Omental fat pad (tissue), 1 donor: ENCODE measurements at regions not wholly inside any gene's neighbourhood (a gene's known extent, or its start where the extent isn't known, plus 50 kb on each side); places are given as distances from the start of the nearest gene placed in this dataset.
A peak's percentile ranks its signal among the peaks of the same experiment; 100 is the strongest.
"Not testable (repeated sequence)": the region's sequence is repeated elsewhere in the genome, so short reads cannot be mapped to it uniquely, and the experiment has no call there.

Experiments
- ATAC-seq: fragments of 150-250 bp; one replicate; pipeline ENCODE4 v1.9.1; 2016; ENCODE audit warnings: mild to moderate bottlenecking, moderate library complexity; ENCODE audit not compliant: low FRiP score
- DNase-seq: peaks from one replicate; pipeline ENCODE4 v3.0.0-alpha.2; 2019; ENCODE audit warnings: low spot score

DNA sequence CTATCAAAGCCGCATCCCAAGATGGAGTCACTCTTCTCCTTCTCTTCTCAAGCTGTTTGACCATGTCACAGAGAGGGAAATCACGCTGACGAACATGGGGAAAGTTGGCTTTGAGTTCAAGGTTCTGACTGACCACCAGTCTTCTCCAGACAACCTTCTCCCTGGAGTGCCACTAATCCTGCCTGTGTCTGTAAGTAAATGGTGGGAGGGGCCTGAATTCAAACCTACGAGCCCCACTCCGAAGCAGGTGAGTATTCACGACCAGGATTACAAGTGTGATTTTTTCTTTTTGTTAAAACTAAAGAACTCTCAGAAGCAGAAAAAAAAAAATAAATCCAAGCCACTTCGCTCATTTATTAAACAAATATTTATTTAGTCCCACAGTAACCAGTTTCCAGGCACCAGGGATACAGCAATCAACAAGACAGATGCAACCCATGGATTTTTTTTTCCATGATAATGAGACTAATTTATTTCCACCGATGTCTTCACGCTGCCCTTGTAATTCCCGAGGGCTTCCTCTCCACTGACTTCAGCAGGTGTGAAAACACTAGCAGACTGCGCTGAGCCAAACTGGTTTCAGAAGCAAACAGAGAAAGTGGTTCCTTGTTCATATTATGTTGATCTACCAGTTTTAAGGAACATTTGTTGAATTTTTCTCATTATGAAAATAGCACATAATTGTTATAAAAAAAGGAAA is 206.0 kb upstream of the NBPF12 start:
- ATAC-seq, DNase-seq: not testable (repeated sequence)

DNA sequence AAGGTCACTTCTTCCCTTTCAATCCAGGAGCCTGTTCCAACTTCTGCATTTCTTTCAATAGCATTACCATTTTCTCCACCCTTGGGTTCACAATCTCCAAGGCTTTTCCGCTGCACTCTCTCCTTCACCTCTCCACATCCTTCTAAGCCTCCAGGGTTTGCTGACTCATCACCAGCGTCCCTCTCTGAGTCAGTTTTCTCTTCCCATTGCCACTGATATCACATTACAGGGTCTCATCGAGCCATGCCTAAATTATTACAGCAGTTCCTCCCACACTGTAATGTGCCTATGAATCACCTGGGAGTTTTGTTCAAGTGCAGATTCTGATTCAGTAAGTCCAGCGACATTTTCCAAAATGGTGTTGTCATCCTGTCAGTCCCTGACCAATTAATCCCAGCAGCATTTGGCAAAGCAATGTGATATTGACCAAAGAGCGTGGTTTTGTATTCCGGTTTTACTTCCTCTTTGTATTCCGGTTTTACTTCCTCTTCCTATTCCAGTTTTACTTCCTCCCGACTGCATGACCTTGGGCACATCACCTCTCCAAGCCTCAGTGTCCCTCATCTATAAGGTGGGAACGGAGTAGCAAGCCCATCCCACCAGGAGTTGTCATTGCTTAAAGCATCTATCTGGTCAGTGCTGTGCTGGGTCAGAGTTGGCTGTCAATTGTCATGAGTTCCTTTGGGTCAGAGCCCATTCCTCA is 208.3 kb upstream of the NBPF12 start:
- not testable (repeated sequence) for DNase-seq
- ATAC-seq: peak; percentile 37

DNA sequence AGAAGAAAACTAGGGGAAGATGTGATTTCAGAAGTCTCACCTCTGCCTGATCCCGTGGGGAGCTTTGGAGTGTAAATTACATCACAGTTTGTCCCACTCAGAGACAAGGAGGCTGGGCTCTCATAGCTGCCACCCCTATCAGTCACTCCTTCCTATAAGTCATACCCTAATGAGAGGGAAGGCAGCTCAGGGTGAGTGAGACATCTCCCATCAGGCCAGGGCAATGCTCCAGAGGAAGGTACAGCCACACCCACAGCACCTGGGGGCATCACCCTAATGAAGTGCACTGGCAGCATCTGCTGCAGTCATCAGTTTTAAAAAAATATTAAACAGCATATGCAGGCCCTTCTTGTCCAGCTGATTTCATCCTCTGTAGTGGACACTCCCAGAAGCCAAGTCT is 223.1 kb upstream of the NBPF12 start:
- ATAC-seq, DNase-seq: not testable (repeated sequence)

DNA sequence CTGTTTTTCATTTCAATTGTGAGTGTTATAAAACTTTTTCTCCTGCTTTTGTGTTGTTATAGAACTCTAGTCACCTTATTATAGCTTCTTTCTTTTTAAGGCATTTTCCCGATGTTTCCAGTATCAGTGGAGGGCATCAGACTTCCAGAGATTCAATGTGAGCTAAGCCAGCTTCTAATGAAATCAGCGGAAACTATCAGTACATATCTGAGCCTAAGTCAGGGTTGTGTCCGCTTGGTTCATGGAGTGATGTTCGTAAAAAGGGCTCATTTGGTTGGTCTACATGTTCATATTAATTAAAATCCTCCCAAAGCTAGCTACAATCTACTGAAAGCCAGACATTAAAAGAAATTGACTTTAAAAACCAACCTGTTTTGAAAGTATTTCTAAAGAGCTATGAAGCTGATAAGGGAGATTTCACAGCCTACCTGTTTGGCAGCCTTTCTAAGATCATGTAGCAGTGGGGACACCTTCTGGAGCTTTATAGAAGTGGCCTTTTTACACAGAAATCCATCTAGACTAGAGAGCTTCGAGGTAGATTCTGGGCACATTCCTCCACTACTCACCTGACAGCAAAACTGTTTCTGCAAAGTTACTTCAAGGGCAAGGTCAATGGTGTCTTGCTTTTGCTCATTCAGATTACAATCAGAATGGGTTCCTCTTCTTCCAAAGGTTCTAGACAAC is 227.1 kb upstream of the NBPF12 start:
- not testable (repeated sequence) for ATAC-seq, DNase-seq

DNA sequence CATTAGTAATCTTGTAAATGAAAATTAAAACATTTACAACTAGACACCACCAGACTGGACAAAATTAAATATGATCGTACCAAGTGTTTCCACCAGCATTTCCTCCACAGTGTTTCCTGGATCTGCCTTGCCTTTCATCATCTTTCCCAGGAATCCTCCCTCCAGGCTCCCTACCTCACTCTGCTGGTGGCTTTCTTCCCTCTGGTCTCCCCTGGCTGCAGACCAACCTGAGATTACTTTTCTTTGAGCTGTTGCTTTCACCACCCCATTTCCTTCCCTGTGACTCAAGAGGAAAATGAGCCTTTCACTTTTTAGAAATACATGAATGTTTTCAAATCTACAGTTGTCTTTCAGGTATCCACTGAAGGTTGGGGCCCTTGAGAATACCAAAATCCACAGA is 228.8 kb upstream of the NBPF12 start:
- not testable (repeated sequence) for ATAC-seq

DNA sequence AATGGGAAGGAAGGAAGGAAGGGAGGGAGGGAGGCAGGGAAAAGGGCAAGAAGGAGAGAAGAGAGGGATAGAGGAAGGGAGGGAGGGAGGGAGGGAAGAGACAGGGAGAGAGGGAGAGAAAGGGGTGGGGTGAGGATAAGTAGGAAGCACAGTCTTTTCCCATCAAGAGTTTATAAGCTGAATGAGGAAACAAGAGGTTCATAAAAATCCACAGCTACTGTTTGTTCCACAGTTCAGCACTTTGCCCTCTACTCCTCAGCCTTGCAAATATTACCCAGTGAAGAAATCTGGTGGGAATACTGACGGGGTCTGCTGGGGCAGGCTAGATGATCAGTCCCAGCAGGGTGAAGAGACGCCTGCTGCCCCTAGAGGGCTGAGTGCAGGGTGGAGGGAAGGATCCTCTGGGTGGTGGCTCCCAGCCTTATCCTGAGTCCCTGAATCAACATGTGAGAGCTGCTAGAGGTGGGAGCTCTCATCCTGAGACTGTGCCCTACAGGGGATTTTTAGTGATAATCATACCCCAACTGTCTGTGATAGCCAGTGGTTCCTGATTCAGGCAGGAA is 233.9 kb upstream of the NBPF12 start:
- ATAC-seq: not testable (repeated sequence)

More for the DNA sequence above, 228.8 kb upstream of the NBPF12 start:
- not testable (repeated sequence) for DNase-seq

DNA sequence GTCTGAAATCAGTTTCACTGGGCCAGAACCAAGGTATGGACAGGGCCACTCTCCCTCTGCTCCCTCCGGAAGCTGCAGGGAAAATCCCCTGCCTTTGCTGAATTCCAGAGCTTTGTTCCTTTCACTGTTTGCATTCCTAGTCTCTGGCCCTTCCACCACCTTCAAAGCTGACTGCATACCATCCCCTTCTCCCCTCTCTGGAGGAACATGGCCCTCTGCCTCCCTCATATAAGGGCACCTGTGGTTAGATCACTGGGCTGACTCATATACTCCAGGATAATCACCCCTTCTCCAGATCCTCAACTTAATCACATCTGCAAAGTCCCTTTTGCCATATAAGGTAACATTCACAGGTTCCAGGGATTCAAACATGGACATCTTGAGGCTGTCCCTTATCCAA is 236.8 kb upstream of the NBPF12 start:
- not testable (repeated sequence) for ATAC-seq, DNase-seq

More for the DNA sequence above, 233.9 kb upstream of the NBPF12 start:
- DNase-seq: not testable (repeated sequence)

DNA sequence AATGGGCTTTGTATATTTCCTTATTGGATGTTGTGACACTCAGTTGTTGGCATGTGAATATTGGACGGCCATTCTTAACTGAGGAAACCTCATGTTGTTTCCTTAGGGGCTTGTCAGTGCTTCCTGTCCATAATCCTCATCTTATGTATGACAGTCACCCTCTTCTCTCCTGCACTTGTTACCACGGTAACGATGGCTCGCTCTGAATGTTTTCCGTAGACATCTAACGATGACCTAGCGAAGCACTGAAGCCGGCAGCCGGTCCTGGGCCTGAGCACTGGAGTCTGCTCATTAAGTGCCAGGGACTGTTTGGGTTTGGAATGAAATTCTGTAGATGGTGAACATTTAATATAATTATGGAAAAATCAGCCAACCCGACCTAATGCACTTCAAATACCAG is 242.7 kb upstream of the NBPF12 start:
- not testable (repeated sequence) for DNase-seq, ATAC-seq

DNA sequence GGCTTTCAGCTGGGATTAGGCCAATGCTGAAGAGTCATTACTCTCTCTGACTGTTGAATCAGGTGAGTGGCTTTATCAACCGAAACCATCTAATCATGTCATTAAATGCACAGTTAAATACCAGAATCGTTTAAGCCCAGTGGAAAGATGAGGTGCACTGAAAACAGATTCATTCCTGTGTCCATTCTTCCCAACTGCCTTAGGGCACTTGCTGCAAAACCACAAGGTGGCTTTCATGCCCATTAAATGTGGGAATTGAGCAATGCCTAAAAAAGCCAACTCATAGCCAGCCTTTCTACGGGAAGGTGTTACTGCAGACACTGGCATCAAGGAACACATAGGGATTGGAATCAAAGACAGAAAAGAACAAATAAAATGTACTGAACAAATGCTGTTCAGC is 246.3 kb upstream of the NBPF12 start:
- DNase-seq, ATAC-seq: not testable (repeated sequence)

DNA sequence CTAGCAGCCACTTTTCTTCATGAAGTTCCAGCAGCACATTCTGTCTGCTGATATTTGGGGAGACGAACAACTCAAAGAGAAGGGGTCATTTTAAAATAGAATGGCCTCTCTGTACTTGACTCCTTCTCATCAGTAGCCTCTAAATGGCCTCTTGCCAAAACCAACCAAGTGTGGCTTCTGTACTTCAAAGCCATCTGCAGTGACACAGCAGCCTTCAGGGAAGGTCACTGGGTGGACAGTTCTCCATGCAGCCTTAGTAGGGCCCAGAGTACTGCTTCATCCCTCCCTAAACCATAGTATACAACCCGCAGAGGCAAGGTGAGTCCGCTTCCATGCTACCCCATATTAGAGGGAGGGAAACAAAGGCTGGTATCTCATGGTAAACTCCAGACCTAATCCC is 249.2 kb upstream of the NBPF12 start:
- not testable (repeated sequence) for DNase-seq, ATAC-seq

DNA sequence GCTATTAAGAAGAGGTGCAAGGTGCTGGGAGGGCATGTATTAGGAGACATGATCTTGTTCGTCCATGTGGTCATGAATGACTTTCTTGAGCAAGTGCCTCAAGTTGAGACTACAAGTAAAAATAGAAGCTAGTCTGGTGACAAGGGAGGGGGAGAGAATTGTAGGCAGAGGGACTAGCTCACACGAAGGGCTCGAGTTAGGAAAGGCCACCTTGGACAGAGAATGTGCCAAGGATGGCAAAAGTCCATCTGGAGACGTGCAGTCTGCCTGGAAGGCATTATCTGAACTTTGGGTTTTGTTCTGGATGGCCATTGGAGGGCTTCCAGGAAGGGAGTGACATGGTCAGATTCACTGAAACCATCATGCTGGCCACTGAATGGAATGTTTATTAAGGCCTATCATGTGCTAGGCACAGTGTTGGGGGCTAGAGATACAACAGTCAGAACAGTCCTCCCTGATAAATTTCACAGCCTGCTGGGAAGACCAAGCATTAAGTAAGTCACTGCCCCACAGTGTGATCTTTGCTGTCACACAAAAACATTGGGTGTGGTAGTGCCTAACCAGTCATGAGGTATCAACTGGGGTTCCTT is 251.3 kb upstream of the NBPF12 start:
- DNase-seq, ATAC-seq: not testable (repeated sequence)

DNA sequence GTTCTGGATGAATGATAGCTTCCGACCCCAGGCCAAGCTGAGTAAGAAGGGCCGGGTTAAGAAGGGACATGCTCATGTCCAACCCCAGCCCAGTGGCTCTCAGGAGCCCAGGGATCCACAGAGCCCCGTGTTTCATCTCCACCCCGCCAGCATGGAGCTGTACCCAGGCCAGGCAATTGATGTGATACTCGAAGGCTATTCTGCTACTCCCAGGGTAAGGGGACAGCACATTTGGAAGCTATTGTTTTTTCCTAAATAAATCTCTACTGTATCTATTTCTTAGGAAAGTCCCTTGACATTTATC is 255.0 kb upstream of the NBPF12 start:
- DNase-seq, ATAC-seq: not testable (repeated sequence)

DNA sequence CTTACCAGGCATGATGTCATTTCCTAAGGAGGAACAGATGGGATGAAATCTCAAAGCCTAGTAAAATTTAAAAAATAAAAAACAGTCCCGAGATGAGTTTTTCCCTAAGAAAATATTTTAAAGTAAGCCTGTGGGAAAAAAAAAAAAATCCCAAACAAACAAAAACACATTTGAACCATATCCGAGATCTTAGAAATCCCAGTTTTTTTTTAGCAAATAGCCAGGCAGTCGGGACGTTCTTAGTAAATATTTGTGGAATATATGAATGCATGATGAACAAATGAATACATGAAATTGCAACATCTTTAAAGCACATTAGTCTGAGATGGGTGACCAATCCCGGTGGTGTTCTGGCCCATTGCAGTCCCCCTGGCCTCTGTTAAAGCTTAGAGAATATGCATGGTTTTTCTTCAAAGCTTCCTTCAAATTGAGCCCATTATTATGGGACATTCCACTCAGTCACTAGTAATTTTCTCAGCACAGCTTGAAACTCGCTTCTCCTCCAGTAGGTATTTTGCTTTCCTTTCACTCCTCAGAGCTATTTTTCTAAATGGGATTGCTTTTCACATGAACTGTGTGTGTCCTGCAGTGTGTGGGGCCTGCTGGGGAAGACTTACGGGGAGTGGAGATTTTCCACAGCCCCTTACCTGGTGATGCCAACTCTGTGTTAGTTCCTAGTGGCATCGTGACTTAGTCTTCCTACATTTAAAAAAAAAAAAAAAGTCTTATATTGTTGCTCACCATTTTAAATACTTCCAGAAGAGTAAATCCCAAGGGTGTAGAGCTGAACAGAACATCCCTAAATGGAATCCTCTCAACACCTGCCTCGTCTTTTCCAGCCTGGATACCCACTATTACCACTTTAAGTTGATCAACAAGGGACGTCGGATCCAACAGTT is 255.6 kb upstream of the NBPF12 start:
- not testable (repeated sequence) for DNase-seq, ATAC-seq

DNA sequence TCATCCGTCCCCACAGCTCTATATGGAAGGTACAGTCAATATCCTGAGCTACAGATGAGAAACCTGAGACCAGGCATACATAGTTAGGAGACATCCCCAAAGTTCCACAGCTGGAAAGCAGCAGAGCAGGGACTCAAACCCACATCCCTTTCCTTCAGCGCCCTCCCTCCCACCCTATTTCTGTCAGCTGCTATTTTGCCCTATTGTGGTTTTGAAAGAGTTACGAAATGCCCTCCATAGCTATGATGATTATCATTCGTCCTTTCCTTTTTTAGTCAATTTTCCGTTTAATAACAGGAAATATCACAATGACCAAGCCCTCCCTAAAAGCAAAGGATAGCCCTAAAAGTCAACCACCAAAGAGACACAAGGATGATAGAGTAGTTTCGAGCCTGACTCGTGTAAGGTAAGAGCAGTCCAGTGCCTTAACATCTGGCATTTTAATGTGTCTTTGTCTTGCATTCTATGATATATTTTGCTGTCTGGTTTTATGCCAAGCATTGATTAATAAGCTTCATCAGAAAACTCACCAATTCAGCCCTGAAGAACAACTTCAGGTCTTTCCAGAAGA is 264.3 kb upstream of the NBPF12 start:
- ATAC-seq, DNase-seq: not testable (repeated sequence)

DNA sequence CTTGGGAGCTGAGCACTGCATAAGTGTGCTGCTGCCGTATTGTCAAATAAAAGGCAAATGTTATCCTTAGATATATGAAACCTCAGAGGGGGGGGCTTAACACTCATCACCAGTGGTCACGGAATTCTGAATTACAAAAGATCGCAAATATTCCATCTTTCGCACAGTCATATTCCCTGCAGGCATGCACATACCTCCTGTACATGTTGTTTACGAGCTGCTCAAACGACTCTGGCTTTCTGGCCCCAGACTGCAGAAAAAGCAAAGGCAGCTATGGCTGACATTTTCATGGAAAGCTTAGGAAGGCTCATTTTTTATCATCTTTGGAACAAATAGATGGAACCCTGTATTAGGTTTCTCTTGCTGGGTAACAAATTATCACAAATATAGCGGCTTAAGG is 265.5 kb upstream of the NBPF12 start:
- DNase-seq, ATAC-seq: not testable (repeated sequence)

DNA sequence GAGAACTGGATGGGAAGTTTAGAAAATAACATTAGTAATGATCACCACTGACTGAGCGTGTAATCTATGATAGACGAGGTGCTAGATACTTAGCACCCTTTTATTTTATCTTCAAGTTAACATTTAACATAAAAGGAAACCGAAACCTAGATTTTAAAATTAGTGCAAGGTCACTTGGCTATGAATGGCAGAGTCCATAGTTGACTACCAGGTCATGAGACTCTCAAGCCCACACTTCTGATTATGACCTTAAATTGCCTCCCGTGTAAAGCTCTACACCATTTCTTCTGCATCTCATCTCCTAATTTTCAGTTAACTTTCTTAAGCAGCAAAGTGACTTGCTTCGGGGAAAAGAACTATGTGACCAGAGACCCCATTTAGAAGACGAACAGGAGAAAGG is 266.5 kb upstream of the NBPF12 start:
- not testable (repeated sequence) for ATAC-seq

DNA sequence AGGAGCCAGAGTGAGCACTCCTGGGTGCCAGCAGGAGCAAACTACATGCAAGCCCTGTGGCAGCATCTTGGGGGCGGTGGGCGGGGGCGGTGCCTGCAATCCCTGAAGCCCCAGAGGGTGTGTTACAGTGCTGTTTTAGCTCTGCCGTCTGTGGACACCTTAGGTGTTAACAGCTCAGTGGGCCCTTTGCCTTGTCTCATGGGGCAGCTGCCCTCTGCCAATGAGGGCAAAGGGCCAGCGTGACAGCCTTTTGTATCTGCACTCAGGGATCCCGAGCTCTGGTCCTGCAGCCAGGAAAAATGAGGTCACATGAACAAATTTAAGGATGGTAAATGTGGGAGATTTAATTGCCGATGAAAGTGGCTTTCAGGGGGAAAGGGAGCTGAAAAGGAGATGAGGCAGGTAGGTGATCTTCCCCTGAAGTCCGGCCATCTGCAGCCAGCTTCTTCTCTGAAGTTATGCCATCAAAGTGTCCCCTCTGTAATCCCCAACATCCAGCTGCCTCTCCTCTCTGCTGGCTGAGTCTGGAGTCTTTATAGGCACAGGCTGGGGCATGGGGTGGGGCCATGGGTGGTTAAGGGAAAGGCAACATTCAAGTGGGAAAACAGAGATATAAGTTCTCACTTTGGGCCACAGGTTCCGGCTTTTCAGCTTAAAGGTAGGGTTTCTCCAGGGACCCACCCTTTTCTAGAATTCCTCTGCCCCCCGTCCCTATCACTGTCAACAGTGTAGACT is 267.1 kb upstream of the NBPF12 start:
- not testable (repeated sequence) for ATAC-seq, DNase-seq

More for the DNA sequence above, 266.5 kb upstream of the NBPF12 start:
- not testable (repeated sequence) for DNase-seq

DNA sequence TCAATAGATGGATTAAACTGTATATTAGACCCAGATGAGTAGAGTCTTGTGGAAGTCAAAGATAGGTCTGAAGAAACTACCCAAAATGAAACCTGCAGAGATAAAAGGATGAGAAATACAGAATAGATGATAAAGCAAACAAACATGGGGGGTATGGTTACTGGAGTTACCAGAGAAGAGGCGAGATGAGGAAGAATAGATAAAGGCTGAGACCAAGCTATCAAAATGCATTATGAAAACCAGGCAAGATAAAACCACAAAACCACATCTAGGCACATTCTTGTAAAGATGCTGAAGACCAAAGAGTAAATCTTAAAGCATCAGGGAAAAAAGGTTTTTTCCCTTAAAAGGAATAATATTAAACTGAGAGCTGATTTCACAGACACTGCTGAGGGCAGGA is 271.8 kb upstream of the NBPF12 start:
- not testable (repeated sequence) for DNase-seq, ATAC-seq
